ENCODE measurements at regions not wholly inside any gene's neighbourhood (a gene's known extent, or its start where the extent isn't known, plus 50 kb on each side); places are given as distances from the start of the nearest gene placed in this dataset.

DNA sequence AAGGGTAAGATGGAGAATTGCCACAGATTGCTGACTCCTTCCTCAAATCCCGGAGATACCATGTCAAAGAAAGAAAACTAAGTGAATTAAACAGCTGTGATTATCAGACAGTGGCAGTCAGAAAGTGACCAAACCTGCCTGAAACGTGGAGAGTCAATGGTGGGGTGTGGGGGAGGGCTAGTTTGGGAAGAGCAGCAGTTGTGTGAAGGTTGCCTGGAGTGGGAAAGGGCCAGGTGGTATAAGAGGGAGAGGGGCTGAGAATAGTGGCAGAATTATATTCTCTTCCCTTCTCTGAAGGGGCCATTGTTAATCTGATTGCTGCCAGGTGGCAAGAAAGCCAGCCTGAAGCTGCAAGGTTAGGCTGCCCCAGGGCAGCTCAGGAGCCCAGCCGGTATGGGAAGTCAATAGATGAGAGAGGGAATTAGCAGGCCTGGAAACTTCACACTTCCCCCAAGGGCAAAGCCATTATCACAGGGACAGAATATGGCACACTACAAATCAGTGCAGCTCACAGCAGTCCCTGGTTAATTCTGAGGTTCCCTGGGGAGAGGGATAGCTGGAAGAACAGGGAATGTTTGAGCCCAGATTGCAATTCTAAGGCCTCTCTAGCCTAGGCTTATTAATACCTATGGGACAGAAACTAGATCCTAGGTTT is 83.9 kb upstream of the ITGB1 start:
- Histone ChIP-seq H3K36me3 (ENCODE audit: control insufficient read depth in 1 of 2, insufficient read depth in 2 of 2, low read length in 2 of 2) (no peaks in the 10 kb centered on the region), H3K4me3 (ENCODE audit: low read depth in 1 of 2, low read length in 2 of 2) (no peak overlapping the region), H3K9ac (ENCODE audit: low read depth in 1 of 2, low read length in 2 of 2) (no peak overlapping the region), H3K27me3 (ENCODE audit: control insufficient read depth in 1 of 2, insufficient read depth in 2 of 2, low read length in 2 of 2) (no peaks in the 10 kb centered on the region), H3K27ac (ENCODE audit: low read depth, low read length) (no peak overlapping the region), H3K9me3 (ENCODE audit: control insufficient read depth in 1 of 2, low read length in 2 of 2) (no peaks in the 10 kb centered on the region), H3K4me1 (ENCODE audit: control insufficient read depth in 1 of 2, insufficient read depth in 2 of 2, low read length in 2 of 2) (peaks cover 0 to 4% of the 10 kb centered on the region in 2 donors)

DNA sequence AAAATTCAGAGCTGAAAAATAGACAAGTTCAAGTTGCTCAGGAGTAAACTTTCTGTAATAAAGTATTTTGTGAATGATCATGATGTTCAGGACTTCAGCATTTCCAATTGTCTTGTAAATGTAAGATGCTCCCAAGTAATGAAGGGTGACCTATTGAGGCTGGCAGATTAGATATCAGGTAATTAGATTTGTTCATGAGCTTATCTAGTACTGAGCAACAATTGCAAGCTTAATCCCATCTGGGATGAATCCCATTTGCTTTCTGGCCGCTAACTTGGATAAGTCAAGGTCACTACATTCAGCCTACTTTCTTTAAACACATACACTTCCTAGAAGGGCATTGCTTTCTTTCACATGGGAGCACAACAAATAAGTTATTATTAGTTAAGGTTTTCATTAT is 82.4 kb upstream of the ITGB1 start:
- Histone ChIP-seq H3K9me3 (ENCODE audit: control insufficient read depth in 1 of 2, low read length in 2 of 2) (no peaks in the 10 kb centered on the region), H3K9ac (ENCODE audit: low read depth in 1 of 2, low read length in 2 of 2) (no peak overlapping the region), H3K27me3 (ENCODE audit: control insufficient read depth in 1 of 2, insufficient read depth in 2 of 2, low read length in 2 of 2) (no peaks in the 10 kb centered on the region), H3K36me3 (ENCODE audit: control insufficient read depth in 1 of 2, insufficient read depth in 2 of 2, low read length in 2 of 2) (no peaks in the 10 kb centered on the region), H3K27ac (ENCODE audit: low read depth, low read length) (no peak overlapping the region), H3K4me1 (ENCODE audit: control insufficient read depth in 1 of 2, insufficient read depth in 2 of 2, low read length in 2 of 2) (peaks cover 0 to 4% of the 10 kb centered on the region in 2 donors), H3K4me3 (ENCODE audit: low read depth in 1 of 2, low read length in 2 of 2) (no peak overlapping the region)

GRCh38 chr10:33039181-33039580 is 81.2 kb upstream of the ITGB1 start:
- Histone ChIP-seq H3K9me3 (ENCODE audit: control insufficient read depth in 1 of 2, low read length in 2 of 2) (no peaks in the 10 kb centered on the region), H3K4me1 (ENCODE audit: control insufficient read depth in 1 of 2, insufficient read depth in 2 of 2, low read length in 2 of 2) (no peaks in the 10 kb centered on the region), H3K36me3 (ENCODE audit: control insufficient read depth in 1 of 2, insufficient read depth in 2 of 2, low read length in 2 of 2) (no peaks in the 10 kb centered on the region), H3K27ac (ENCODE audit: low read depth, low read length) (no peak overlapping the region), H3K9ac (ENCODE audit: low read depth in 1 of 2, low read length in 2 of 2) (no peak overlapping the region), H3K4me3 (ENCODE audit: low read depth in 1 of 2, low read length in 2 of 2) (no peak overlapping the region), H3K27me3 (ENCODE audit: control insufficient read depth in 1 of 2, insufficient read depth in 2 of 2, low read length in 2 of 2) (no peaks in the 10 kb centered on the region)

DNA sequence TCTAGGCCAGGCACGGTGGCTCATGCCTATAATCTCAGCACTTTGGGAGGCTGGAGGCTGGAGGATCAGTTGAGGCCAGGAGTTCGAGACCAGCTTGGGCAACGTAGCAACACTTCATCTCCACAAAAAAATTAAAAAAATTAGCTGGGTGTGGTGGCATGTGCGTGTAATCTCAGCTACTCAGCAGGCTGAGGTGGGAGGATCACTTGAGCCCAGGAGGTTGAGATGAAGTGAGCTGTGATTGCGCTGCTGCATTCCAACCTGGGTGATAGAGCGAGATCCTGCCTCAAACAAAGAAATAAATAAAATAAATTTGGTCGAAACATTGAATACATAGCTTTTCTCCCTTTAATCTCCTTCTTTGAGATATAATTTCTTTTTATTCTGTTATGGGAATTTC is 80.6 kb upstream of the ITGB1 start:
- Histone ChIP-seq H3K27ac (ENCODE audit: low read depth, low read length) (no peak overlapping the region), H3K4me3 (ENCODE audit: low read depth in 1 of 2, low read length in 2 of 2) (no peak overlapping the region), H3K27me3 (ENCODE audit: control insufficient read depth in 1 of 2, insufficient read depth in 2 of 2, low read length in 2 of 2) (no peaks in the 10 kb centered on the region), H3K9ac (ENCODE audit: low read depth in 1 of 2, low read length in 2 of 2) (no peak overlapping the region), H3K9me3 (ENCODE audit: control insufficient read depth in 1 of 2, low read length in 2 of 2) (no peaks in the 10 kb centered on the region), H3K4me1 (ENCODE audit: control insufficient read depth in 1 of 2, insufficient read depth in 2 of 2, low read length in 2 of 2) (no peaks in the 10 kb centered on the region), H3K36me3 (ENCODE audit: control insufficient read depth in 1 of 2, insufficient read depth in 2 of 2, low read length in 2 of 2) (no peaks in the 10 kb centered on the region)

GRCh38 chr10:33037726-33038125 is 79.7 kb upstream of the ITGB1 start:
- H3K4me3 ChIP-seq (ENCODE audit: low read depth in 1 of 2, low read length in 2 of 2) = no peak overlapping the region
- no peaks in the 10 kb centered on the region for H3K4me1 ChIP-seq (ENCODE audit: control insufficient read depth in 1 of 2, insufficient read depth in 2 of 2, low read length in 2 of 2)
- no peak overlapping the region for H3K9ac ChIP-seq (ENCODE audit: low read depth in 1 of 2, low read length in 2 of 2)
- no peaks in the 10 kb centered on the region for H3K9me3 ChIP-seq (ENCODE audit: control insufficient read depth in 1 of 2, low read length in 2 of 2)
- H3K27ac ChIP-seq (ENCODE audit: low read depth, low read length) = no peak overlapping the region
- H3K27me3 ChIP-seq (ENCODE audit: control insufficient read depth in 1 of 2, insufficient read depth in 2 of 2, low read length in 2 of 2) = no peaks in the 10 kb centered on the region
- H3K36me3 ChIP-seq (ENCODE audit: control insufficient read depth in 1 of 2, insufficient read depth in 2 of 2, low read length in 2 of 2) = no peaks in the 10 kb centered on the region

DNA sequence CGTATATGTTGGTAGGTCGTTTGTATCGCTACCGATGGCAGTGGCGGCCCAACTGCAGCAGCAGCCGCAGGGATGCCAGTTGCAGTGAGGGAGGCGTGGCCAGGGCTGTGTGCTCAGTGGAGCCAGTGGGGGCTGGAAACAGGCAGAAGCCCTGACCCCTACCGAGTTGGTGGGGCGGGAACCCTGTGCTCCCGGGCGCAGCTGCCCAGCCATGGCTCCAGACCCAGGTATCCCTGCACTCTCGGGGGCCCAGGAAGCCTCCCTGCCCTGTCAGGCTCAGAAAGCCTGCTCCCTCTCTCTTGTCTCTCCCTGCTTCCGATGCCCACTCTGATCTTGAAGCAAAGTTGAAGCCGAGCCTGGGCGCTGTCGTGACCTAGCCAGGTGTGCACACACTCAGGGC is 78.6 kb upstream of the ITGB1 start:
- no peaks in the 10 kb centered on the region for H3K27me3 ChIP-seq (ENCODE audit: control insufficient read depth in 1 of 2, insufficient read depth in 2 of 2, low read length in 2 of 2)
- no peak overlapping the region for H3K27ac ChIP-seq (ENCODE audit: low read depth, low read length)
- H3K36me3 ChIP-seq (ENCODE audit: control insufficient read depth in 1 of 2, insufficient read depth in 2 of 2, low read length in 2 of 2) = no peaks in the 10 kb centered on the region
- H3K4me3 ChIP-seq (ENCODE audit: low read depth in 1 of 2, low read length in 2 of 2) = no peak overlapping the region
- no peaks in the 10 kb centered on the region for H3K9me3 ChIP-seq (ENCODE audit: control insufficient read depth in 1 of 2, low read length in 2 of 2)
- no peaks in the 10 kb centered on the region for H3K4me1 ChIP-seq (ENCODE audit: control insufficient read depth in 1 of 2, insufficient read depth in 2 of 2, low read length in 2 of 2)
- no peak overlapping the region for H3K9ac ChIP-seq (ENCODE audit: low read depth in 1 of 2, low read length in 2 of 2)

- Histone ChIP-seq H3K9me3 (ENCODE audit: control insufficient read depth in 1 of 2, low read length in 2 of 2) (no peaks in the 10 kb centered on the region), H3K27me3 (ENCODE audit: control insufficient read depth in 1 of 2, insufficient read depth in 2 of 2, low read length in 2 of 2) (no peaks in the 10 kb centered on the region), H3K36me3 (ENCODE audit: control insufficient read depth in 1 of 2, insufficient read depth in 2 of 2, low read length in 2 of 2) (no peaks in the 10 kb centered on the region), H3K4me3 (ENCODE audit: low read depth in 1 of 2, low read length in 2 of 2) (no peak overlapping the region), H3K9ac (ENCODE audit: low read depth in 1 of 2, low read length in 2 of 2) (no peak overlapping the region), H3K4me1 (ENCODE audit: control insufficient read depth in 1 of 2, insufficient read depth in 2 of 2, low read length in 2 of 2) (no peaks in the 10 kb centered on the region), H3K27ac (ENCODE audit: low read depth, low read length) (no peak overlapping the region)
Measured at GRCh38 chr10:33035411-33035810, 77.4 kb upstream of the ITGB1 start.

DNA sequence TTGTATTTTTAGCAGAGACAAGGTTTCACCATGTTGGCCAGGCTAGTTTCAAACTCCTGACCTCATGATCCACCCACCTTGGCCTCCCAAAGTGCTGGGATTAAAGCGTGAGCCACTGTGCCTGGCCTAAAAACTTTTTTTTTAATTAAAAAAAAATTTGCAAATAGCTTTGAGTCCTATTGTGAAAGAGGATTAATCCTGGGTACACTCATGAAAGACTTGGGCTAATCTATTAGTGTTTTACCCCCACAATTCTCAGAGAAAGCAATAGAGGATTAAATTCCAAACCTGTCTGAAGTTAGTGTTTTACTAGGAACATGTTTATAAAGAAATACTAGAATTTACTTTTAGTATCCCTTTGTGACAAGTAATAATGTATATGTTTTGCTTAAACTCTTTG is 76.9 kb upstream of the ITGB1 start:
- no peak overlapping the region for H3K9ac ChIP-seq (ENCODE audit: low read depth in 1 of 2, low read length in 2 of 2)
- no peaks in the 10 kb centered on the region for H3K4me1 ChIP-seq (ENCODE audit: control insufficient read depth in 1 of 2, insufficient read depth in 2 of 2, low read length in 2 of 2)
- H3K27ac ChIP-seq (ENCODE audit: low read depth, low read length) = no peak overlapping the region
- H3K36me3 ChIP-seq (ENCODE audit: control insufficient read depth in 1 of 2, insufficient read depth in 2 of 2, low read length in 2 of 2) = no peaks in the 10 kb centered on the region
- no peaks in the 10 kb centered on the region for H3K27me3 ChIP-seq (ENCODE audit: control insufficient read depth in 1 of 2, insufficient read depth in 2 of 2, low read length in 2 of 2)
- no peak overlapping the region for H3K4me3 ChIP-seq (ENCODE audit: low read depth in 1 of 2, low read length in 2 of 2)
- no peaks in the 10 kb centered on the region for H3K9me3 ChIP-seq (ENCODE audit: control insufficient read depth in 1 of 2, low read length in 2 of 2)

DNA sequence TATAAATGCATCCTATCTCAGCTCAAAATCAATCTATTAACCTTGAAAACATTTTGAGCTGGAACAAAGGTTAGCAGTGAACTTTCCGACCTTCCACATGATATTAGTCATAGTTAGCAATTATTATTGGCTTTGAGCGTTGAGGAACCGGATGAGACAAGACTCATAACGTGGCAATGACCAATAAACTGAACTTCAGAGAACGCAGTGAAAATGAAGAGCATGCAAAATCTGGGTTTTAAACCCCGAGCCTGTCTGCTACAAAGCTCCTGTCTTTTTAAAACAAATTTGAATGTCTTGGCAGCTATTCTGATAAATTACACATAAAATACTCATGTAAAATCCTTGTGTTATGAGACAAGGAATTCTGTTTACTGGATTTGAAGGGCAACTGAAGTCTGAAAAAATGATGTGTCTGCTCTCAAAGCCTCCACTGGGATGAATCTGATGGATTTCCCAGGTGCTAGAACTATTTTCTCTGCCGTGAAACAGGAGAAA is 74.7 kb upstream of the ITGB1 start:
- no peak overlapping the region for H3K27ac ChIP-seq (ENCODE audit: low read depth, low read length)
- no peak overlapping the region for H3K9ac ChIP-seq (ENCODE audit: low read depth in 1 of 2, low read length in 2 of 2)
- no peaks in the 10 kb centered on the region for H3K4me1 ChIP-seq (ENCODE audit: control insufficient read depth in 1 of 2, insufficient read depth in 2 of 2, low read length in 2 of 2)
- no peaks in the 10 kb centered on the region for H3K9me3 ChIP-seq (ENCODE audit: control insufficient read depth in 1 of 2, low read length in 2 of 2)
- no peak overlapping the region for H3K4me3 ChIP-seq (ENCODE audit: low read depth in 1 of 2, low read length in 2 of 2)
- H3K27me3 ChIP-seq (ENCODE audit: control insufficient read depth in 1 of 2, insufficient read depth in 2 of 2, low read length in 2 of 2) = no peaks in the 10 kb centered on the region
- no peaks in the 10 kb centered on the region for H3K36me3 ChIP-seq (ENCODE audit: control insufficient read depth in 1 of 2, insufficient read depth in 2 of 2, low read length in 2 of 2)

DNA sequence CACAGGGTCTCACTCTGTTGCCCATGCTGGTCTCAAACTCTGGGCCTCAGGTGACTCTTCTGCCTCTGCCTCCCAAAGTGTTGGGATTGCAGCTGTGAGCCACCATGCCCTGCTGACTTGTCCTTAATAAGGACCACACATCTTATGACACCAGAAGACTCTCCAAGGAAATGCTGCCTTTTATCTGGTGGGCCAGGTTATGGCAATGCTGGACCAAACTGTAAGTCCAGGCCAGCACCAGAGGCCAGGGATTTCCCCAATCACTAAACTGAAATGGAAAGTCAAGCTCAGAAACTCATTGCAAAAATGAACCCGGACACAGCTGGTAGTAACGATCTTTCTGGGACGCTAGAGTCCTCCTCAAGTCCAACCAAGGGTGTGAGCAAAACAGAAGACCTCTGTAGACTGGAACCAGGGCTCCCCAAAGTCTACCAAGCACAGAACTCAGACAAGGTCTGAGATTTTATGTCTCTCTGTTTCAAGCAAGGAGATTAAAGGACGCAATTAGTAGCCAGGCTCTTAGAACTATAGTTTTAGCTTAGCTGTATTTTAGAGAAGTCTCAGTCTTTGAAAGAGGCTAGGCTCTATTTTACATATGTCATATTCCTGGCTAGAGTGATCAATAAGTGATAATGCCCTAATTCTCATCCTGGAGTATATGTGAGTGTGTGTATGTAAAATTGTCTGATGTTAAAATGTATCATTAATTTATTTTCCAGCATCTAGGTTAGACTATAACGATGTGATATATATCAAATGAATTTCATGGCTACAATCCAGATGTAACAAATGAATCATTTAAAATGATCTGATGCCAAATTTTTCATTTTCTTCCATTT is 74.0 kb upstream of the ITGB1 start:
- Histone ChIP-seq H3K27ac (ENCODE audit: low read depth, low read length) (no peak overlapping the region), H3K4me3 (ENCODE audit: low read depth in 1 of 2, low read length in 2 of 2) (no peak overlapping the region), H3K9ac (ENCODE audit: low read depth in 1 of 2, low read length in 2 of 2) (no peak overlapping the region), H3K36me3 (ENCODE audit: control insufficient read depth in 1 of 2, insufficient read depth in 2 of 2, low read length in 2 of 2) (no peaks in the 10 kb centered on the region), H3K27me3 (ENCODE audit: control insufficient read depth in 1 of 2, insufficient read depth in 2 of 2, low read length in 2 of 2) (no peaks in the 10 kb centered on the region), H3K4me1 (ENCODE audit: control insufficient read depth in 1 of 2, insufficient read depth in 2 of 2, low read length in 2 of 2) (no peaks in the 10 kb centered on the region), H3K9me3 (ENCODE audit: control insufficient read depth in 1 of 2, low read length in 2 of 2) (no peaks in the 10 kb centered on the region)
